Right ventricle myocardium superior (tissue), 1 donor: ENCODE measurements at regions not wholly inside any gene's neighbourhood (a gene's known extent, or its start where the extent isn't known, plus 50 kb on each side); places are given as distances from the start of the nearest gene placed in this dataset.
"Not testable (repeated sequence)": the region's sequence is repeated elsewhere in the genome, so short reads cannot be mapped to it uniquely, and the experiment has no call there.

ENCODE experiments used
- ATAC-seq: fragments of 200-7000 bp; cut with Tn5 transposase; one replicate; pipeline ENCODE4 v1.9.1; 2020; ENCODE audit warnings: mild to moderate bottlenecking; ENCODE audit not compliant: poor library complexity
- DNase-seq: peaks from one replicate; pipeline ENCODE4 v3.0.0-alpha.2; 2020
- intact Hi-C: fragments of 100-400 bp; cut with DNase I; formaldehyde crosslinking; loops from one replicate; pipeline ENCODE4 v1.11.2; 2022
- donor health status: DM: no; HTN: yes; CAD: no; lungs with severe emphysema.

DNA sequence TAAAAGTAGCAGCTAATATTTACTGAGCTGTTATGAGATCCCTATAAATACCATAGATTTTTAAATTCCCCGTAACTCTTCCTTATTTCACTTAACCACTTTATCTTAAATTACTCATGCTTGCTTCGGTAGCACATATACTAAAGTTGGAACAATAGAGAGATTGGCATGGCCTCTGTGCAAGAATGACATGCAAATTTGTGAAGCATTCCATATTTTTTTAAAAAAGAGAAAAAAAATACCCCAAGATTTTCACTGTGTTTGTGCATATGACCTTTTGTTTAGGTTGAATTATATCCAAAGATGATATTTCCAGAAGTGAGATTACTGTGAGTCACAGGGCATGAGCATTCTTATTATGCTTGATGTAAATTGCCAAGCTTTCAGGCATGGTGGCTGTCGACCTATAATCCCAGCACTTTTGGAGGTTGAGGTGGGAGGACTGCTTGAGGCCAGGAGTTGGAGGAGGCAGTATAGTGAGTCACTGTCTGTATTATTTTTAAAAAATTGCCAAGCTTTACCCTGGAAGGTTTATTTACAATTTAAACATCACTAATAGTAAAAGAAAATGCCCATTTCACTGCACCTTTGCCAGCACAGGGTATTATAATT lies 58.2 kb upstream of the VKORC1L1 start:
- ATAC-seq, intact Hi-C loops, DNase-seq: not testable (repeated sequence)

GRCh38 chr7:65820287-65820950 lies 52.5 kb upstream of the VKORC1L1 start:
- ATAC-seq = no peak
- intact Hi-C loops = no loop called here
- no peak for DNase-seq
